GM10266 (cell line): ENCODE measurements at regions not wholly inside any gene's neighbourhood (a gene's known extent, or its start where the extent isn't known, plus 50 kb on each side); places are given as distances from the start of the nearest gene placed in this dataset.

Experiments
- DNase-seq: peaks from one replicate; pipeline ENCODE4 v3.0.0; 2012; ENCODE audit errors: extremely low spot score
- TF ChIP-seq, protein P1 (sequence below): IDR thresholded peaks from 2 replicates; pipeline ENCODE4 v1.5.1; 2012; ENCODE audit warnings: mild to moderate bottlenecking, low read depth; ENCODE audit not compliant: control insufficient read depth, insufficient read depth; ENCODE audit errors: missing control alignments

DNA sequence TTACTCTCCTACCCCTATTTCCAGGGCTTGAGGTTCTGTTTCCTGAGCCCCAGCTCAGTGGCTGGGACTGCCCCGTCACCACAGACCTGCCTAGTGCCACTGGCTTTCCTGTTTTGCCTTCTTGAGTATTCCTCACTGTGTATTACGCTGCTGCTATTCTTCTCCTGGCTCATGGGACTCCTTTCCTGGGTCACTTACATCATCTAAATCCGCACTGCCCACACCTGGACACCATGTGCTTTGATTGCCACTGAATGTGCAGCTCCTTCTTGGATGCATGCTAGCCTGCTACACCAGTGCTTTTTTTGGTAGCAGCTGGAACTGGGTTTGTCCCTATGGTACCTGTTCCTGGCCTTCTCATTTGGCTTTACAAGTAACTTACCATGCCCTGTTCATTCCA lies 96.6 kb upstream of the PTPRM start:
- no peak for DNase-seq
- TF ChIP-seq, protein P1, sequence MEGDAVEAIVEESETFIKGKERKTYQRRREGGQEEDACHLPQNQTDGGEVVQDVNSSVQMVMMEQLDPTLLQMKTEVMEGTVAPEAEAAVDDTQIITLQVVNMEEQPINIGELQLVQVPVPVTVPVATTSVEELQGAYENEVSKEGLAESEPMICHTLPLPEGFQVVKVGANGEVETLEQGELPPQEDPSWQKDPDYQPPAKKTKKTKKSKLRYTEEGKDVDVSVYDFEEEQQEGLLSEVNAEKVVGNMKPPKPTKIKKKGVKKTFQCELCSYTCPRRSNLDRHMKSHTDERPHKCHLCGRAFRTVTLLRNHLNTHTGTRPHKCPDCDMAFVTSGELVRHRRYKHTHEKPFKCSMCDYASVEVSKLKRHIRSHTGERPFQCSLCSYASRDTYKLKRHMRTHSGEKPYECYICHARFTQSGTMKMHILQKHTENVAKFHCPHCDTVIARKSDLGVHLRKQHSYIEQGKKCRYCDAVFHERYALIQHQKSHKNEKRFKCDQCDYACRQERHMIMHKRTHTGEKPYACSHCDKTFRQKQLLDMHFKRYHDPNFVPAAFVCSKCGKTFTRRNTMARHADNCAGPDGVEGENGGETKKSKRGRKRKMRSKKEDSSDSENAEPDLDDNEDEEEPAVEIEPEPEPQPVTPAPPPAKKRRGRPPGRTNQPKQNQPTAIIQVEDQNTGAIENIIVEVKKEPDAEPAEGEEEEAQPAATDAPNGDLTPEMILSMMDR = no peak

DNA sequence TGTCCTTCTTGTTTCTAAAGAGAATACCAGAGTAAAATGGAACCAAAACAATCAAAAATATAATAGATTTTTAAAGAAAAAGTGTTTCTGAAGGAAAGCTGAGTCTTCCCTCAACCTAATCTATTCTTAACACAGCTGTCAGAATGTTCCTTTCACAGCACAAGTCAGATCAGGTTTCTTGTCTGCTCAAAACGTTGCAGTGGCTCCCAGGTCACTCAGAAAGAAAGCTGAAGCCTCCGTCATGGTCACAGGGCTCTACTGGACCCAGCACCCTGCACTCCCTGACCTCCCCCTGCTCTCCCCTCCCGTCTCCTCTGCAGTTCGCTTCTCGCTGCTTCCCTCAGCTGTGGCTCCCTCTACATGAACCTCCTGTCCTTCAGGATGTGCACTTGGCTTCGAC lies 90.7 kb upstream of the PTPRM start:
- TF ChIP-seq, protein P1 = no peak
- DNase-seq = no peak

DNA sequence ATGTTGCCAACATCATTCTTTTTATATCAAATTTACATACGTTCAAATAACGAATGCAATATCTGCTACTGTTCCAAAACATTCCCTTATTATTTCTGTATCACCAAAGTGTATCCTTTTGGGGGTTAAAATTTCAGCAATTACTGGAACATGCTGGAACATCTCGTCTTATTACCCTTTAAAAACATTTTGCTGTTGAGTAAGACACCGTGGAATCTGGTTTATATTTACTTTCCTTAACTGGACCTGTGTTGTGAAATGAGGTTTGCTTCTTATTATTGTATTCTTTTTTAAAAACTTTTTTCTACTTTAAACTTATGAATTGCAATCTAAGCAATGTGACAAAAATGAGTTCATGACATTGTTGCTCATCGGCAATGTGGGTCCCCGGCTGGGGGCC lies 87.4 kb upstream of the PTPRM start:
- TF ChIP-seq, protein P1 = no peak
- no peak for DNase-seq

DNA sequence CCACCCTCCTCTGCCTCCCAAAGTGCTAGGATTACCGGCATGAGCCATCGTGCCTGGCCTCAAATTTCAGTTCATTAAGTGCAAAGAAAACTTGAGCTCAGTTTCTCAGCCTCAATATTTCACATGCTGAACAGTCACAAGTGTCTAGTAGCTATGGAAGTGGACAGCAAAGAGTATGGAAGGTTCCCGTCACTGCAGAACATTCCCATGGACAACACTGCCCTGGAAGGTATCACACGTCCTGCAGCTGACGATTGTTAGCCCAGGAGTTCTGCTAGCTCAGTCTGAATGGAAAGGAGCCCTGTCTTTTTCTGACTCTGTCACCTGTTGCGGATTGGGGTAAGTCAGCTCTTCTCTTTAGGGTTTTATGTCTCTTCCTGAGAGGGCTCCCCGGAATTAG lies 86.2 kb upstream of the PTPRM start:
- no peak for DNase-seq
- TF ChIP-seq, protein P1 = no peak

DNA sequence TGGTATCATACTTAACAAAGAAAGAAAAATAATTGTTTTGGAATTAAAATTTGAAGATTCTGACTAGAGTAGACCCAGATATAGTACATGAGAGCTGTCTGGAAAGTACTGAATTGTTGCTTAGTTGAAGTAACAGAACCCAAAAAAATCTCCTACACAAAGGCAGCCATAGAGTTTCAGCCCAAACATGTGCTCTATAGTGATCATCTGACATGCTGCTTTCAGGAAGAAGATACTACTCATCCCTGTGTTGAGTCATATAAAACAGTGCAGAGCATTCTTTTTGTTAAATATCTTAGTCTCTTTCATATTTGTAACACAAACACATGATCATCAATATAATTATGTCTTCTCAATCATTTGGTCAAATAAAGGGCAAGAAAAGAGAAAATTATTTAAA lies 84.8 kb upstream of the PTPRM start:
- TF ChIP-seq, protein P1 = no peak
- no peak for DNase-seq

DNA sequence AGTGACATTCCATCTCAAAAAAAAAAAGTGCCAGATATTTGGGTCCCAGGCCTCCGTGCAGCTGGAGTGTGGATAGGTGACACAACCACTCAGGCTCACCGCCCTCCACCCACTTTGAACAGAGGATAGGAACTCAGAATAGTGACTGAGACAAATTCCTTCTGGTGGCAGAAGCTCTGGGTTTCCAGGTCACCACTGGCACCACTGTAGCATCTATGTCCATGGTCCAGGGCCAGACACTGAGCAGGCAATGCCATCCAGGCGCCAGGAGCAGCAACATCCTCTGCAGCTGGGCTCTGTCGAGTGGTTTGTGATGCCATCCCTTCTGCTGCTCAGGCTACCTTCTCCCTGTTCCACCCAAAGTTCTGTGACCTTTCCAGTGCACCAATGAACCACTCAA lies 81.5 kb upstream of the PTPRM start:
- no peak for DNase-seq
- TF ChIP-seq, protein P1 = no peak

DNA sequence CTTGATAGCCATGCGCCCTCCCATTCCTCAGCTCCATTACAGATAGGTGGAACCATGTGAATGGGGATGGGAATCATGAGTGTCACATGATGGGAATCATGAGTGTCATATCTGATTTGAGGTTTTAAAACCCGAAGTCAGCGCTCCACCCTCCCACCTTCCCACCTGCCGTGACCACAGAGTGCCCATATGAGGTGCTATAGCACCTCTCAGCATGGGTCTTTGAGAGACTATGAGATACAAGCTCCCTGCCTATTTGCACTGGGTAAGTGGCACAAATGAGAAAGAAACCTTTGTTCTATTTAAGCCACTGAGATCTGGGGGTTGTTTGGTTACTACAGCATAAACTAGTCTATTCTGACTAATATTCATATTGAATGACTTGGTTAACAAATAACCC lies 78.5 kb upstream of the PTPRM start:
- TF ChIP-seq, protein P1 = no peak
- no peak for DNase-seq
